ENCODE measurements at regions not wholly inside any gene's neighbourhood (a gene's known extent, or its start where the extent isn't known, plus 50 kb on each side); places are given as distances from the start of the nearest gene placed in this dataset.

- H3K79me2 ChIP-seq (ENCODE audit: insufficient read depth, low read length), result no peaks in the 10 kb centered on the region
- H3K4me1 ChIP-seq (ENCODE audit: insufficient read depth, low read length), result no peaks in the 10 kb centered on the region
- no peak overlapping the region for H3K4me3 ChIP-seq (ENCODE audit: low read depth in 1 of 2, low read length in 2 of 2)
- TF ChIP-seq CTCF (IDR thresholded peaks at IDR 0.05; ENCODE audit: borderline replicate concordance, extremely low read depth, low read length, poor library complexity, severe bottlenecking) (no peak), EZH2 (IDR thresholded peaks at IDR 0.05; ENCODE audit: borderline replicate concordance, low read depth, low read length, severe bottlenecking) (no peak)
- DNase-seq, result no peak
- H4K20me1 ChIP-seq (ENCODE audit: insufficient read depth, low read length), result no peaks in the 10 kb centered on the region
- no peaks in the 10 kb centered on the region for H3K36me3 ChIP-seq (ENCODE audit: insufficient read depth, low read length)
- H3K4me2 ChIP-seq (ENCODE audit: insufficient read depth, low read length), result no peak overlapping the region
- ATAC-seq (ENCODE audit: insufficient read depth, low read depth), result no peak
- no peaks in the 10 kb centered on the region for H3K9me3 ChIP-seq (ENCODE audit: insufficient read depth, low read length, severe bottlenecking)
- H3K27ac ChIP-seq (ENCODE audit: low read length), result no peak overlapping the region
- peaks cover 4% of the 10 kb centered on the region for H3K27me3 ChIP-seq (ENCODE audit: insufficient read depth, low read length, poor library complexity)
- no peak overlapping the region for H3K9ac ChIP-seq (ENCODE audit: low read depth, low read length)
- H2AFZ ChIP-seq (ENCODE audit: low read depth, low read length), result no peak overlapping the region
These were observed 56.1 kb upstream of the PALS2 start for GRCh38 chr7:24517166-24517565.

- Histone ChIP-seq H3K27ac (ENCODE audit: low read length) (no peak overlapping the region), H4K20me1 (ENCODE audit: insufficient read depth, low read length) (no peaks in the 10 kb centered on the region), H3K4me3 (ENCODE audit: low read depth in 1 of 2, low read length in 2 of 2) (no peak overlapping the region), H3K9me3 (ENCODE audit: insufficient read depth, low read length, severe bottlenecking) (no peaks in the 10 kb centered on the region), H3K36me3 (ENCODE audit: insufficient read depth, low read length) (no peaks in the 10 kb centered on the region), H3K9ac (ENCODE audit: low read depth, low read length) (no peak overlapping the region), H3K4me1 (ENCODE audit: insufficient read depth, low read length) (no peaks in the 10 kb centered on the region), H3K4me2 (ENCODE audit: insufficient read depth, low read length) (no peak overlapping the region), H3K27me3 (ENCODE audit: insufficient read depth, low read length, poor library complexity) (peaks cover 16% of the 10 kb centered on the region), H3K79me2 (ENCODE audit: insufficient read depth, low read length) (no peaks in the 10 kb centered on the region), H2AFZ (ENCODE audit: low read depth, low read length) (no peak overlapping the region)
- ATAC-seq (ENCODE audit: insufficient read depth, low read depth), result no peak
- TF ChIP-seq EZH2 (IDR thresholded peaks at IDR 0.05; ENCODE audit: borderline replicate concordance, low read depth, low read length, severe bottlenecking) (no peak), CTCF (IDR thresholded peaks at IDR 0.05; ENCODE audit: borderline replicate concordance, extremely low read depth, low read length, poor library complexity, severe bottlenecking) (no peak)
- DNase-seq, result no peak
These were observed 51.2 kb upstream of the PALS2 start for GRCh38 chr7:24521917-24522623.

All from DND-41 (cell line).